ENCODE measurements at regions not wholly inside any gene's neighbourhood (a gene's known extent, or its start where the extent isn't known, plus 50 kb on each side); places are given as distances from the start of the nearest gene placed in this dataset.

DNA sequence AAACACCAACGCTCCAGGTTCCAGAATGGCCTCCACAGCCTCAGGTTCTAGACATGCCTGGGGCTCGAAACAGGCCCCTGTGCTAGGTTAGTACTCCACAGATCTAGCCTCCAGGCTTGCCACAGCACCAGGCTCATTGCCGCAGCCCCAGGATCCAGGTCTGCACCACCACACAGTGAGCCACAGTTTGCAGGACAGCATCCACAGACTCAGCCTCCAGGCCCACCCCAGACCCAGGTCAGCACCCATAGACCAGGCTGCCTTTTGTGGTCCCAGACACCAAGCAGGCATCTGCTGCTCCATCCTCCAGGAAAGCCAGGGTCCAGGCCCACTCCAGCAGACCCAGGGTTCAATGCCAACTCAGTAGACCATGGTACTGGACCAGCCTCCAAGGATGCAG lies 132.3 kb upstream of the VSTM2A start (continued):
- TF ChIP-seq, protein P1, sequence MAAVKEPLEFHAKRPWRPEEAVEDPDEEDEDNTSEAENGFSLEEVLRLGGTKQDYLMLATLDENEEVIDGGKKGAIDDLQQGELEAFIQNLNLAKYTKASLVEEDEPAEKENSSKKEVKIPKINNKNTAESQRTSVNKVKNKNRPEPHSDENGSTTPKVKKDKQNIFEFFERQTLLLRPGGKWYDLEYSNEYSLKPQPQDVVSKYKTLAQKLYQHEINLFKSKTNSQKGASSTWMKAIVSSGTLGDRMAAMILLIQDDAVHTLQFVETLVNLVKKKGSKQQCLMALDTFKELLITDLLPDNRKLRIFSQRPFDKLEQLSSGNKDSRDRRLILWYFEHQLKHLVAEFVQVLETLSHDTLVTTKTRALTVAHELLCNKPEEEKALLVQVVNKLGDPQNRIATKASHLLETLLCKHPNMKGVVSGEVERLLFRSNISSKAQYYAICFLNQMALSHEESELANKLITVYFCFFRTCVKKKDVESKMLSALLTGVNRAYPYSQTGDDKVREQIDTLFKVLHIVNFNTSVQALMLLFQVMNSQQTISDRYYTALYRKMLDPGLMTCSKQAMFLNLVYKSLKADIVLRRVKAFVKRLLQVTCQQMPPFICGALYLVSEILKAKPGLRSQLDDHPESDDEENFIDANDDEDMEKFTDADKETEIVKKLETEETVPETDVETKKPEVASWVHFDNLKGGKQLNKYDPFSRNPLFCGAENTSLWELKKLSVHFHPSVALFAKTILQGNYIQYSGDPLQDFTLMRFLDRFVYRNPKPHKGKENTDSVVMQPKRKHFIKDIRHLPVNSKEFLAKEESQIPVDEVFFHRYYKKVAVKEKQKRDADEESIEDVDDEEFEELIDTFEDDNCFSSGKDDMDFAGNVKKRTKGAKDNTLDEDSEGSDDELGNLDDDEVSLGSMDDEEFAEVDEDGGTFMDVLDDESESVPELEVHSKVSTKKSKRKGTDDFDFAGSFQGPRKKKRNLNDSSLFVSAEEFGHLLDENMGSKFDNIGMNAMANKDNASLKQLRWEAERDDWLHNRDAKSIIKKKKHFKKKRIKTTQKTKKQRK (IDR thresholded peaks at IDR 0.05; ENCODE audit: low read depth, low read length): no peak
- TF ChIP-seq TARDBP (IDR thresholded peaks at IDR 0.05; ENCODE audit: borderline replicate concordance) (no peak), RBBP5 (conservative IDR thresholded peaks at IDR 0.05) (no peak), NR2F1 (conservative IDR thresholded peaks at IDR 0.05) (no peak), POU2F2 (IDR thresholded peaks at IDR 0.05; ENCODE audit: borderline replicate concordance, low read depth, low read length) (no peak), CHD4 (IDR thresholded peaks at IDR 0.05) (no peak), HDGF (IDR thresholded peaks at IDR 0.05) (no peak)
- TF ChIP-seq, protein P2, sequence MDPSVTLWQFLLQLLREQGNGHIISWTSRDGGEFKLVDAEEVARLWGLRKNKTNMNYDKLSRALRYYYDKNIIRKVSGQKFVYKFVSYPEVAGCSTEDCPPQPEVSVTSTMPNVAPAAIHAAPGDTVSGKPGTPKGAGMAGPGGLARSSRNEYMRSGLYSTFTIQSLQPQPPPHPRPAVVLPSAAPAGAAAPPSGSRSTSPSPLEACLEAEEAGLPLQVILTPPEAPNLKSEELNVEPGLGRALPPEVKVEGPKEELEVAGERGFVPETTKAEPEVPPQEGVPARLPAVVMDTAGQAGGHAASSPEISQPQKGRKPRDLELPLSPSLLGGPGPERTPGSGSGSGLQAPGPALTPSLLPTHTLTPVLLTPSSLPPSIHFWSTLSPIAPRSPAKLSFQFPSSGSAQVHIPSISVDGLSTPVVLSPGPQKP (IDR thresholded peaks at IDR 0.05; ENCODE audit: low read depth, low read length): no peak
- TF ChIP-seq, protein P3, sequence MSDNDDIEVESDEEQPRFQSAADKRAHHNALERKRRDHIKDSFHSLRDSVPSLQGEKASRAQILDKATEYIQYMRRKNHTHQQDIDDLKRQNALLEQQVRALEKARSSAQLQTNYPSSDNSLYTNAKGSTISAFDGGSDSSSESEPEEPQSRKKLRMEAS (IDR thresholded peaks at IDR 0.05; ENCODE audit: low read depth, low read length): no peak

DNA sequence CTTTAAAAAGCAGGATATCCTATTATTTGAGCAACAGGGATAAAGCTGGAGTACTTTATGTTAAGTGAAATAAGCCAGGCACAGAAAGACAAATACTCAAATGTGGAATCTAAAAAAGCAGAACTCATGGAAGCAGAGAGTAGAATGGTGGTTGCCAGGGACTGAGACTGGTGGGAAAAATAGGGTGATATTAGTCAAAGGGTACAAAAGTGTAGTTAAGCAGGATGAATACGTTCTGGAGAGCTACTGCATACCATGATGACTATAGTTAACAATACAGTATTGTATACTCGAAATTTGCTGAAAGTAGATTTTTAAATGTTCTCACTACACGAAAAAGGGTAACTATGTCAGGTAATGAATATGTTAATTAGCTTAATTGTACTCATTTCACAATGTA lies 125.5 kb upstream of the VSTM2A start:
- no peaks in the 10 kb centered on the region for H3K36me3 ChIP-seq (ENCODE audit: control insufficient read depth in 2 of 2, insufficient read depth in 2 of 2, low read length in 1 of 2)

More for the DNA sequence above, 125.5 kb upstream of the VSTM2A start:
- Histone ChIP-seq H4K20me1 (ENCODE audit: control insufficient read depth, insufficient read depth) (no peaks in the 10 kb centered on the region), H3K9ac (ENCODE audit: control insufficient read depth, insufficient read depth, low read length) (no peak overlapping the region), H3K4me2 (ENCODE audit: control insufficient read depth, insufficient read depth) (no peak overlapping the region), H2AFZ (ENCODE audit: control insufficient read depth, low read depth, low read length) (no peak overlapping the region), H3K4me1 (ENCODE audit: control insufficient read depth, insufficient read depth, low read length) (no peaks in the 10 kb centered on the region), H3K79me2 (ENCODE audit: control insufficient read depth, insufficient read depth, low read length) (no peaks in the 10 kb centered on the region), H3K4me3 (no peak overlapping the region), H3K9me3 (replicated peaks; ENCODE audit: control insufficient read depth, insufficient read depth, low read length) (no peaks in the 10 kb centered on the region), H3K27me3 (replicated peaks in 1 of 2; ENCODE audit: control insufficient read depth in 2 of 2, insufficient read depth in 2 of 2, low read length in 1 of 2) (no peaks in the 10 kb centered on the region), H3K27ac (ENCODE audit: control insufficient read depth, insufficient read depth) (no peak overlapping the region)
- ChIA-PET RAD21 (ENCODE audit: unreplicated experiment) (no interaction called here), POLR2A (no interaction called here), CTCF (no interaction called here), SMC1A (ENCODE audit: uncharacterized antibody, unreplicated experiment) (no interaction called here)
- WGBS (ENCODE audit: insufficient coverage, insufficient replicate concordance, low lambda C conversion rate, missing lambda C conversion rate): 3% methylated on average over 3 of the region's 3 CpGs
- no peak for ATAC-seq
- no peak for DNase-seq (ENCODE audit: low read depth, low spot score)
- in situ Hi-C loops (cut with MboI): no loop called here
- TF ChIP-seq, protein P4, sequence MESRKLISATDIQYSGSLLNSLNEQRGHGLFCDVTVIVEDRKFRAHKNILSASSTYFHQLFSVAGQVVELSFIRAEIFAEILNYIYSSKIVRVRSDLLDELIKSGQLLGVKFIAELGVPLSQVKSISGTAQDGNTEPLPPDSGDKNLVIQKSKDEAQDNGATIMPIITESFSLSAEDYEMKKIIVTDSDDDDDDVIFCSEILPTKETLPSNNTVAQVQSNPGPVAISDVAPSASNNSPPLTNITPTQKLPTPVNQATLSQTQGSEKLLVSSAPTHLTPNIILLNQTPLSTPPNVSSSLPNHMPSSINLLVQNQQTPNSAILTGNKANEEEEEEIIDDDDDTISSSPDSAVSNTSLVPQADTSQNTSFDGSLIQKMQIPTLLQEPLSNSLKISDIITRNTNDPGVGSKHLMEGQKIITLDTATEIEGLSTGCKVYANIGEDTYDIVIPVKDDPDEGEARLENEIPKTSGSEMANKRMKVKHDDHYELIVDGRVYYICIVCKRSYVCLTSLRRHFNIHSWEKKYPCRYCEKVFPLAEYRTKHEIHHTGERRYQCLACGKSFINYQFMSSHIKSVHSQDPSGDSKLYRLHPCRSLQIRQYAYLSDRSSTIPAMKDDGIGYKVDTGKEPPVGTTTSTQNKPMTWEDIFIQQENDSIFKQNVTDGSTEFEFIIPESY (IDR thresholded peaks at IDR 0.05): no peak
- TF ChIP-seq RUNX3 (IDR thresholded peaks at IDR 0.05; ENCODE audit: low read length) (no peak), SMAD1 (IDR thresholded peaks at IDR 0.05; ENCODE audit: low read depth, partially characterized antibody) (no peak), CREM (IDR thresholded peaks at IDR 0.05; ENCODE audit: low read depth) (no peak), ATF7 (IDR thresholded peaks at IDR 0.05; ENCODE audit: low read depth) (no peak), EP300 (IDR thresholded peaks at IDR 0.05; ENCODE audit: borderline replicate concordance in 1 of 2, control insufficient read depth in 1 of 2, low read depth in 2 of 2, low read length in 2 of 2) (no peak), CBX5 (IDR thresholded peaks at IDR 0.05; ENCODE audit: low read depth) (no peak)
- BruUV-seq (replicated peaks): no TSS peak
- no peak for FAIRE-seq
- intact Hi-C loops (cut with micrococcal nuclease; ENCODE audit: unreplicated experiment): no loop called here

Measured in GM12878 (cell line).